SK-N-SH treated with all-trans-retinoic acid at 6 μM for 48 hours (cell line): ENCODE measurements at regions not wholly inside any gene's neighbourhood (a gene's known extent, or its start where the extent isn't known, plus 50 kb on each side); places are given as distances from the start of the nearest gene placed in this dataset.

Experiments used
- CSRNP3 ChIP-seq: fragments of 250-450 bp; sonication (Bioruptor Pico); IDR thresholded peaks from 2 replicates; pipeline ENCODE4 v1.5.1; 2021; ENCODE audit warnings: mild to moderate bottlenecking, moderate library complexity
- PATZ1 ChIP-seq: fragments of 250-450 bp; sonication (Bioruptor Pico); IDR thresholded peaks from 2 replicates; pipeline ENCODE4 v1.8.0; 2020; ENCODE audit warnings: mild to moderate bottlenecking, moderate library complexity, borderline replicate concordance
- SNAI2 ChIP-seq: fragments of 250-450 bp; sonication (Bioruptor Pico); IDR thresholded peaks from 2 replicates; pipeline ENCODE4 v1.5.0; 2020; ENCODE audit warnings: mild to moderate bottlenecking, moderate library complexity
- TOX ChIP-seq: fragments of 250-450 bp; sonication (Bioruptor Pico); IDR thresholded peaks from 2 replicates; pipeline ENCODE4 v1.8.0; 2021; ENCODE audit warnings: mild to moderate bottlenecking, moderate library complexity, borderline replicate concordance
- ZNF8 ChIP-seq: fragments of 450-650 bp; formaldehyde crosslinking; IDR thresholded peaks from 2 replicates; pipeline ENCODE4 v1.5.0; 2020; ENCODE audit warnings: mild to moderate bottlenecking, moderate library complexity

- TF ChIP-seq SNAI2 (no peak), CSRNP3 (no peak), TOX (CRISPR knock-in tag) (no peak), ZNF8 (CRISPR knock-in tag) (no peak), PATZ1 (CRISPR knock-in tag) (no peak)
These were observed 304.3 kb upstream of the DPH6 start for GRCh38 chr15:35850284-35850683.
